ENCODE measurements at regions not wholly inside any gene's neighbourhood (a gene's known extent, or its start where the extent isn't known, plus 50 kb on each side); places are given as distances from the start of the nearest gene placed in this dataset.

DNA sequence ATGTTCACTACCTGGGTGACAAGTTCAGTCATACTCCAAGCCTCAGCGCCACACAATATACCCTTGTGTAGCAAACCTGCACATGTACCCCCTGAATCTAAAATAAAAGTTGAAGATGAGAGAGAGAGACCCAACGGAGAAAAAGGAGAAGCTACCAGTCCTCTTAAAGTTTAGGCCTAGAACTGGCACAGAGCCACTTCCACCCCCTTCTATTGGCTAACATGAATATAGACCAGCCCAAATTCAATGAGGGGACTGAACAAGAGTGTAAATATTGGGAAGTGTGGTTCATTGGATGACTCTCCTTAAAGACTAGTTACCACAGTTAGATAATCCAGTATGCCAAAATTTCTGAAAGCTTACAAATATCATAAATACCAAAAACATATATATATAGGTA is 139.9 kb upstream of the ATP1B1 start:
- Histone ChIP-seq H3K27ac (ENCODE audit: low read depth in 1 of 2, low read length in 2 of 2) (no peak overlapping the region), H3K4me1 (ENCODE audit: insufficient read depth, low read length) (no peaks in the 10 kb centered on the region), H3K27me3 (ENCODE audit: control insufficient read depth in 1 of 2, insufficient read depth in 2 of 2, low read length in 2 of 2) (no peaks in the 10 kb centered on the region), H3K4me3 (ENCODE audit: low read length) (no peak overlapping the region), H3K9me3 (ENCODE audit: control insufficient read depth in 1 of 2, insufficient read depth in 1 of 2, low read length in 2 of 2) (no peaks in the 10 kb centered on the region), H3K36me3 (ENCODE audit: insufficient read depth, low read length) (no peaks in the 10 kb centered on the region)
- Mint-ChIP-seq H3K27ac (no peak overlapping the region), H3K9me3 (no peaks in the 10 kb centered on the region), H3K36me3 (ENCODE audit: low read depth) (no peaks in the 10 kb centered on the region), H3K4me3 (no peak overlapping the region), H3K4me1 (ENCODE audit: low read depth) (no peaks in the 10 kb centered on the region), H3K27me3 (no peaks in the 10 kb centered on the region)
- ATAC-seq (ENCODE audit: poor library complexity) (no peak), DNase-seq (no peak)
- intact Hi-C loops (cut with DNase I, micrococcal nuclease) = no loop called here
- POLR2A ChIA-PET = no interaction called here
- TF ChIP-seq, protein P1, sequence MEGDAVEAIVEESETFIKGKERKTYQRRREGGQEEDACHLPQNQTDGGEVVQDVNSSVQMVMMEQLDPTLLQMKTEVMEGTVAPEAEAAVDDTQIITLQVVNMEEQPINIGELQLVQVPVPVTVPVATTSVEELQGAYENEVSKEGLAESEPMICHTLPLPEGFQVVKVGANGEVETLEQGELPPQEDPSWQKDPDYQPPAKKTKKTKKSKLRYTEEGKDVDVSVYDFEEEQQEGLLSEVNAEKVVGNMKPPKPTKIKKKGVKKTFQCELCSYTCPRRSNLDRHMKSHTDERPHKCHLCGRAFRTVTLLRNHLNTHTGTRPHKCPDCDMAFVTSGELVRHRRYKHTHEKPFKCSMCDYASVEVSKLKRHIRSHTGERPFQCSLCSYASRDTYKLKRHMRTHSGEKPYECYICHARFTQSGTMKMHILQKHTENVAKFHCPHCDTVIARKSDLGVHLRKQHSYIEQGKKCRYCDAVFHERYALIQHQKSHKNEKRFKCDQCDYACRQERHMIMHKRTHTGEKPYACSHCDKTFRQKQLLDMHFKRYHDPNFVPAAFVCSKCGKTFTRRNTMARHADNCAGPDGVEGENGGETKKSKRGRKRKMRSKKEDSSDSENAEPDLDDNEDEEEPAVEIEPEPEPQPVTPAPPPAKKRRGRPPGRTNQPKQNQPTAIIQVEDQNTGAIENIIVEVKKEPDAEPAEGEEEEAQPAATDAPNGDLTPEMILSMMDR (IDR thresholded peaks at IDR 0.05) = no peak
- CTCF ChIA-PET = no interaction called here

DNA sequence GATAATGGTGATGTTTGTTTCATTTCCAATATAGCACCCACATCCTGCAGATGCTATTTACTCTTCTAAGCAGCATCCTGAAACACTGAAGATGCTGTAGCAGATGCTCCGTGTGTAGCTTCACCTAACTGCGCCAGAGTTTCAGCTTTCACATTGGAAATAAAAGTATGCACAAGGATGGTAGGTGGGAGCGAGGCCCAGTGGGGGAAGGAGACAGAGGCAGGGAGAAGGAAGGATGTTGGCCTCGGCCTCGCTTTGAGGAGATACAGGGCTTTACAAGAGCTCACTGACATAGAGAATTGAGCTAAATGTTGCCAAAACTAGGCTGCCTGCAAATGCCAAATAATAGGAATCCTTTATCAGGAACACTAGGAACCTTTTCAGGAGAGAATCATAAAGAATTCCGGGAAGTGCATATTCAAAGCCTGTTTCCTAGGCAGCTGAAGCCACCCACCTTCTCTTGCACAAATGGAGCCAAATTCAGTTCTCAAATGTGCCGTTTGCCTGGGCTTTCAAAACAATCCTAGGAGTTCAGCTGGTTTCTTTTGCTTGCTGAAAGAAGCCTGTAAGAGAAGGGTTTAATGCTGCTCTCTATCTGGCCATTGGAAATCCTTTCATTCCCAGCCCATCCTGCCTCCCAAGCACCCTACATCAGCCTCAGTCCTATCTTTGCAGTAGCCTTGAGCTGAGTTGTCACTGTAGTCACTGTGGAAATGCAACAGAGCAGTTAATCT is 135.4 kb upstream of the ATP1B1 start:
- no peaks in the 10 kb centered on the region for H3K36me3 Mint-ChIP-seq (ENCODE audit: low read depth)
- H3K27ac ChIP-seq (ENCODE audit: low read depth in 1 of 2, low read length in 2 of 2) = no peak overlapping the region
- no peak overlapping the region for H3K4me3 ChIP-seq (ENCODE audit: low read length)
- no peak overlapping the region for H3K27ac Mint-ChIP-seq
- H3K27me3 ChIP-seq (ENCODE audit: control insufficient read depth in 1 of 2, insufficient read depth in 2 of 2, low read length in 2 of 2) = no peaks in the 10 kb centered on the region
- intact Hi-C loops (cut with DNase I, micrococcal nuclease) = no loop called here
- no peak overlapping the region for H3K4me3 Mint-ChIP-seq
- no peaks in the 10 kb centered on the region for H3K27me3 Mint-ChIP-seq
- ChIA-PET CTCF (interaction anchor here (1.1 kb wide), 2 partner anchors 8 to 12 kb away, joined by 3 read pairs; no protein-coding TSS in a partner anchor), POLR2A (no interaction called here)
- no peaks in the 10 kb centered on the region for H3K4me1 ChIP-seq (ENCODE audit: insufficient read depth, low read length)
- DNase-seq = no peak
- ATAC-seq (ENCODE audit: poor library complexity) = no peak
- TF ChIP-seq, protein P1 (IDR thresholded peaks at IDR 0.05) = no peak
- H3K9me3 ChIP-seq (ENCODE audit: control insufficient read depth in 1 of 2, insufficient read depth in 1 of 2, low read length in 2 of 2) = no peaks in the 10 kb centered on the region
- H3K4me1 Mint-ChIP-seq (ENCODE audit: low read depth) = no peaks in the 10 kb centered on the region
- H3K36me3 ChIP-seq (ENCODE audit: insufficient read depth, low read length) = no peaks in the 10 kb centered on the region
- no peaks in the 10 kb centered on the region for H3K9me3 Mint-ChIP-seq

DNA sequence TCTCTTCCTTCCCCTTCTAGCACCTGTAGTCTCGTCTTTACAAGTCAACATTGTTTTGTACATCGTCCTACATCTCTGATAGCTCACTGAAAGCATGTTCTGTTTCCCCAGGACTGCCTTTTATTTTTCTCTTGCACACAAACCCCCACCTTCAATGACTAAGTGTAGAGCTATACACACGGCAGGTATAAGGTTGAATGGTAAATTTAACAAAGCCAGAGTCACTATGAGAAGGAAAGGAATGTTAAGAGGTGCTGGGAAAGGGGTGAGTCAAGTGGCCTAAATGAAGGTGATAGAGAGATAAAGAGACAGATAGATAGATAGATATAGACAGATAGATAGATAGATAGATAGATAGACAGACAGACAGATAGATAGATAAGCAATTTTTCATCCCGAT is 134.3 kb upstream of the ATP1B1 start:
- no peaks in the 10 kb centered on the region for H3K4me1 ChIP-seq (ENCODE audit: insufficient read depth, low read length)
- no peak overlapping the region for H3K27ac ChIP-seq (ENCODE audit: low read depth in 1 of 2, low read length in 2 of 2)
- CTCF ChIA-PET = no interaction called here
- POLR2A ChIA-PET = no interaction called here
- H3K4me3 ChIP-seq (ENCODE audit: low read length) = no peak overlapping the region
- ATAC-seq (ENCODE audit: poor library complexity) (no peak), DNase-seq (no peak)
- no peaks in the 10 kb centered on the region for H3K4me1 Mint-ChIP-seq (ENCODE audit: low read depth)
- no peak overlapping the region for H3K27ac Mint-ChIP-seq
- no peaks in the 10 kb centered on the region for H3K36me3 Mint-ChIP-seq (ENCODE audit: low read depth)
- H3K36me3 ChIP-seq (ENCODE audit: insufficient read depth, low read length) = no peaks in the 10 kb centered on the region
- no peaks in the 10 kb centered on the region for H3K9me3 ChIP-seq (ENCODE audit: control insufficient read depth in 1 of 2, insufficient read depth in 1 of 2, low read length in 2 of 2)
- TF ChIP-seq, protein P1 (IDR thresholded peaks at IDR 0.05) = no peak
- intact Hi-C loops (cut with DNase I, micrococcal nuclease) = no loop called here
- H3K9me3 Mint-ChIP-seq = no peaks in the 10 kb centered on the region
- H3K27me3 Mint-ChIP-seq = no peaks in the 10 kb centered on the region
- no peaks in the 10 kb centered on the region for H3K27me3 ChIP-seq (ENCODE audit: control insufficient read depth in 1 of 2, insufficient read depth in 2 of 2, low read length in 2 of 2)
- no peak overlapping the region for H3K4me3 Mint-ChIP-seq
